ENCODE measurements at regions not wholly inside any gene's neighbourhood (a gene's known extent, or its start where the extent isn't known, plus 50 kb on each side); places are given as distances from the start of the nearest gene placed in this dataset.

GRCh38 chr10:110421512-110422138 lies 76.1 kb upstream of the DUSP5 start:
- no peak overlapping the region for H3K9ac ChIP-seq (ENCODE audit: low read depth in 1 of 2, low read length in 2 of 2)
- WGBS: 59% methylated on average over 3 of the region's 3 CpGs
- TF ChIP-seq HNF4G (IDR thresholded peaks at IDR 0.05): no peak
- H3K9me3 ChIP-seq (ENCODE audit: control insufficient read depth in 4 of 4, low read length in 3 of 4): no peaks in the 10 kb centered on the region
- H3K27me3 ChIP-seq (ENCODE audit: control insufficient read depth in 4 of 4, insufficient read depth in 4 of 4, low read length in 3 of 4): no peaks in the 10 kb centered on the region
- H3K4me3 ChIP-seq (ENCODE audit: low read depth in 1 of 3, low read length in 3 of 3): no peak overlapping the region
- no peaks in the 10 kb centered on the region for H3K36me3 ChIP-seq (ENCODE audit: control insufficient read depth in 4 of 4, insufficient read depth in 3 of 4, low read depth in 1 of 4, low read length in 3 of 4)
- no peak for DNase-seq (ENCODE audit: low spot score)
- no peak overlapping the region for H3K27ac ChIP-seq (ENCODE audit: low read depth in 1 of 2, low read length in 2 of 2)
- H3K4me1 ChIP-seq (ENCODE audit: control insufficient read depth in 4 of 4, insufficient read depth in 4 of 4, low read length in 3 of 4): peaks cover 0 to 2% (median 0%) of the 10 kb centered on the region in 4 donors

DNA sequence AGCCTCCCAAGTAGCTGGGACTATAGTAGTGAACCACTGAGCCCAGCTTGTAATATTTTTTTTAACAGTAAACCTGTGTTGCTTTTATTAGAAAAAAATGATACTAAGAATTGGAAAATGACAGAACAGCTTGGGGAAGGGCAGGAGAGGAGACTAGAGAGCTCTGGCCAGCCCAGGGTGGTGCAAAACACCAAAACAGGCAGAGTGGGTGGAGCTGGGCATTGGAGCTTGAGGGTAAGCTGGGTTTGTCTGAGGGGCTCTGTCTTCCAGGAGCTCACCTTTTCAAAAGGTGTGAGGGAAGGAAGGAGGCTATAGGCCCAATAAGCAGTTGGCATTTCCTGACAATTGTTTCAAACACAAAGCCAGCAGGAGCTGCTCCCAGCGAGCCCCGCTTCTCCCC lies 75.2 kb upstream of the DUSP5 start:
- no peaks in the 10 kb centered on the region for H3K27me3 ChIP-seq (ENCODE audit: control insufficient read depth in 4 of 4, insufficient read depth in 4 of 4, low read length in 3 of 4)
- TF ChIP-seq CTCF (IDR thresholded peaks at IDR 0.05; ENCODE audit: low read depth, low read length, missing input control): no peak
- TF ChIP-seq JUND (IDR thresholded peaks at IDR 0.05): no peak
- TF ChIP-seq YY1 (IDR thresholded peaks at IDR 0.05): no peak
- no peak for TF ChIP-seq RAD21 (IDR thresholded peaks at IDR 0.05)
- TF ChIP-seq FOXA1 (IDR thresholded peaks at IDR 0.05): no peak
- TF ChIP-seq SP1 (IDR thresholded peaks at IDR 0.05): no peak
- TF ChIP-seq, protein P1, sequence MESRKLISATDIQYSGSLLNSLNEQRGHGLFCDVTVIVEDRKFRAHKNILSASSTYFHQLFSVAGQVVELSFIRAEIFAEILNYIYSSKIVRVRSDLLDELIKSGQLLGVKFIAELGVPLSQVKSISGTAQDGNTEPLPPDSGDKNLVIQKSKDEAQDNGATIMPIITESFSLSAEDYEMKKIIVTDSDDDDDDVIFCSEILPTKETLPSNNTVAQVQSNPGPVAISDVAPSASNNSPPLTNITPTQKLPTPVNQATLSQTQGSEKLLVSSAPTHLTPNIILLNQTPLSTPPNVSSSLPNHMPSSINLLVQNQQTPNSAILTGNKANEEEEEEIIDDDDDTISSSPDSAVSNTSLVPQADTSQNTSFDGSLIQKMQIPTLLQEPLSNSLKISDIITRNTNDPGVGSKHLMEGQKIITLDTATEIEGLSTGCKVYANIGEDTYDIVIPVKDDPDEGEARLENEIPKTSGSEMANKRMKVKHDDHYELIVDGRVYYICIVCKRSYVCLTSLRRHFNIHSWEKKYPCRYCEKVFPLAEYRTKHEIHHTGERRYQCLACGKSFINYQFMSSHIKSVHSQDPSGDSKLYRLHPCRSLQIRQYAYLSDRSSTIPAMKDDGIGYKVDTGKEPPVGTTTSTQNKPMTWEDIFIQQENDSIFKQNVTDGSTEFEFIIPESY (IDR thresholded peaks at IDR 0.05): no peak
- no peak for TF ChIP-seq GABPA (IDR thresholded peaks at IDR 0.05 in 1 of 2, conservative IDR thresholded peaks at IDR 0.05 in 1 of 2)
- no peak for TF ChIP-seq ATF3 (IDR thresholded peaks at IDR 0.05)
- no peak for TF ChIP-seq HNF4A (conservative IDR thresholded peaks at IDR 0.05)
- TF ChIP-seq EGR1 (IDR thresholded peaks at IDR 0.05; ENCODE audit: low read depth in 2 of 2): no peak
- TF ChIP-seq REST (IDR thresholded peaks at IDR 0.05): no peak
- no peak for TF ChIP-seq NR2F2 (IDR thresholded peaks at IDR 0.05)
- TF ChIP-seq RXRA (IDR thresholded peaks at IDR 0.05): no peak
- TF ChIP-seq HNF4G (IDR thresholded peaks at IDR 0.05): no peak
- no peak for TF ChIP-seq FOXA2 (IDR thresholded peaks at IDR 0.05)
- no peak for TF ChIP-seq TAF1 (conservative IDR thresholded peaks at IDR 0.05)
- TF ChIP-seq, protein P2, sequence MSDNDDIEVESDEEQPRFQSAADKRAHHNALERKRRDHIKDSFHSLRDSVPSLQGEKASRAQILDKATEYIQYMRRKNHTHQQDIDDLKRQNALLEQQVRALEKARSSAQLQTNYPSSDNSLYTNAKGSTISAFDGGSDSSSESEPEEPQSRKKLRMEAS (IDR thresholded peaks at IDR 0.05): no peak
- WGBS: 94% methylated on average over 2 of the region's 2 CpGs

More for the DNA sequence above, 75.2 kb upstream of the DUSP5 start:
- no peak overlapping the region for H3K9ac ChIP-seq (ENCODE audit: low read depth in 1 of 2, low read length in 2 of 2)
- H3K27ac ChIP-seq (ENCODE audit: low read depth in 1 of 2, low read length in 2 of 2): no peak overlapping the region
- H3K4me3 ChIP-seq (ENCODE audit: low read depth in 1 of 3, low read length in 3 of 3): no peak overlapping the region
- peaks cover 0 to 2% (median 0%) of the 10 kb centered on the region in 4 donors for H3K4me1 ChIP-seq (ENCODE audit: control insufficient read depth in 4 of 4, insufficient read depth in 4 of 4, low read length in 3 of 4)
- no peaks in the 10 kb centered on the region for H3K9me3 ChIP-seq (ENCODE audit: control insufficient read depth in 4 of 4, low read length in 3 of 4)
- no peak for DNase-seq (ENCODE audit: low spot score)
- no peaks in the 10 kb centered on the region for H3K36me3 ChIP-seq (ENCODE audit: control insufficient read depth in 4 of 4, insufficient read depth in 3 of 4, low read depth in 1 of 4, low read length in 3 of 4)

Measured in liver (tissue), 8 donors.